Small intestine (tissue), 7 donors: ENCODE measurements at regions not wholly inside any gene's neighbourhood (a gene's known extent, or its start where the extent isn't known, plus 50 kb on each side); places are given as distances from the start of the nearest gene placed in this dataset.

Source experiments
- DNase-seq, 2 donors: peaks; one replicate each; pipeline versions ENCODE4 v3.0.0 to v3.0.0-alpha.2; 2013
- FAIRE-seq: peaks from 2 replicates; lab custom pipeline; 2012; peaks lifted over from hg19 to GRCh38; lab: Jason Lieb, UNC
- H3K27ac ChIP-seq, 3 donors: one replicate each; pipeline ENCODE4 v1.5.1; 2013; ENCODE audit warnings: low read length in 2 of 3, mild to moderate bottlenecking in 2 of 3, control low read depth in 1 of 3, inconsistent platforms in 1 of 3, low read depth in 1 of 3, moderate library complexity in 1 of 3
- H3K27me3 ChIP-seq, 3 donors: one replicate each; pipeline ENCODE4 v1.6.1; 2013; ENCODE audit warnings: low read length in 3 of 3, inconsistent platforms in 1 of 3; ENCODE audit not compliant: control insufficient read depth in 3 of 3, insufficient read depth in 3 of 3
- H3K36me3 ChIP-seq, 3 donors: one replicate each; pipeline ENCODE4 v1.6.1; 2013; ENCODE audit warnings: low read length in 3 of 3, inconsistent platforms in 1 of 3, low read depth in 1 of 3, mild to moderate bottlenecking in 1 of 3, moderate library complexity in 1 of 3; ENCODE audit not compliant: control insufficient read depth in 3 of 3, insufficient read depth in 2 of 3
- H3K4me1 ChIP-seq, 3 donors: one replicate each; pipeline ENCODE4 v1.6.1; 2013; ENCODE audit warnings: low read length in 2 of 3, inconsistent platforms in 1 of 3, low read depth in 1 of 3, mild to moderate bottlenecking in 1 of 3, moderate library complexity in 1 of 3; ENCODE audit not compliant: control insufficient read depth in 3 of 3, insufficient read depth in 2 of 3
- H3K4me3 ChIP-seq, 3 donors: one replicate each; pipeline ENCODE4 v1.5.1; 2013; ENCODE audit warnings: low read length in 3 of 3, control low read depth in 1 of 3, inconsistent platforms in 1 of 3, low read depth in 1 of 3, mild to moderate bottlenecking in 1 of 3, moderate library complexity in 1 of 3
- H3K9me3 ChIP-seq, 2 donors: one replicate each; pipeline ENCODE4 v1.6.1; 2013; ENCODE audit warnings: low read depth in 1 of 2, low read length in 1 of 2; ENCODE audit not compliant: control insufficient read depth in 2 of 2, insufficient read depth in 1 of 2
- WGBS, 3 donors: extraction: QIAGEN DNeasy Blood & Tissue Kit; methylation state at CpG; one replicate each; pipeline ENCODE4 v1.1.7; 2013; 5-methylcytosine and 5-hydroxymethylcytosine counted together
- donor health status: healthy with polysubstance abuse.
- donor health status: control.
- donor health status: control.
- donor health status: Bipolar disorder and iron deficiency.
- donor health status: healthy.

DNA sequence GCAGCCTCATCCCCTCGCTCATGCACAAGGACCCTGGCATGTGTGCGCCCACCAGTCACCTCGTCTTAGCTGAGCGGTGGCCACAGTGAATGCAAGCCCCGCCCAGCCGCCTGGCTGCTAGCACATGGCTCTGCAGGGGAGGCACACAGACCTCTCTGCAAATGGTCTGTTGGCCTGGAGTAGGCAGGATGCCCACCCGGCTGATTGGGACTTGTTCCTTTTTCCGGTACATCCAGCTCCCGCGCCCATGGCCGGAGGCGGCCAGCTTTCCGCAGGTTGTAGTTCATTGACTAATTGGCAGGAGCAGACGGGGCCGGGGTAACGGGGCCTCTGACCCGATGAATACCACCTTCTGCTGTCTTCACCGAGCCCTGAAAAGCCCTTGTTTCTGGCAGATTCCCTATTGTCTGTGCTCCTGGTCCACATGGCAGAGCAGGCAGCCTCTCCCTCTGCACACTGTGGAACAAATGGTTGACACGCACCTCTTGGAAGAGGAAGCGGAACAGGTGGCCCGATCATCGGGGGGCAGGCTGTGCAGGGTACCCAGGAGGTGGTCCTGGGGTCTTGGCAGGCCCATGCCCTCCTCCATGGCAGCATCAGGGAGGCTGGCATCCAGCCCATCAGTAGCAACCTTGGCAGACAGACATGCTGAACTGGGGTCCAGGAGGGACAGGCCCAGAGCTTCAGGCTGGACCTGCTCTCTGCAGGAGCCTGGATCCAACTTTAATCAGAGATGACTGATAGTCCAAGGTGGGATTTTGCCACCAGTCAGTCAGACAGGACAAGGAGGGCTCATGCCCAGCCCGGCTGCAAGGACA is 1512.0 kb downstream of the BRD1 start:
- H3K27me3 ChIP-seq: no peaks in the 10 kb centered on the region
- H3K4me3 ChIP-seq: no peak overlapping the region
- FAIRE-seq: no peak
- no peaks in the 10 kb centered on the region for H3K4me1 ChIP-seq
- H3K27ac ChIP-seq: no peak overlapping the region
- no peak for DNase-seq
- 81 to 86% (median 86%) methylated on average over 23 of the region's 23 CpGs for WGBS, 3 donors
- H3K36me3 ChIP-seq: no peaks in the 10 kb centered on the region
- H3K9me3 ChIP-seq: peaks cover 0 to 1% of the 10 kb centered on the region in 2 donors

DNA sequence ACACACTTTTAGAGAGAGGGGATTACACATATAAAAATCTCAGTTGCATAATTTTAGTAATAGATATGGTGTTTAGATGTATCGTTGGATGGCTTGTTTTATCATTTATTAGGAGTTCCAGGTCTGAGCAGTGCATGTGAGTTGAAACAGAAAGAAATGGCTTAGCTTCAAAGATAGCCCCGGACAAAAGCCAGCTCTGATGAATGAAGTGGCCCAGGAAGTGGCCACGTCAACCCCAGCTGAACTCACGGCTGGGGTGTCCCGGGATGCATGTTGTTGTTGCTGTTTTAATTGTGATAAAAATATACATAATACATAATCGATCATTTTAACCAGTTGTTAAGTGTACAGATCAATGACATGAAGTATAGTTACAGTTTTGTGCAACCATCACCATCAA is 1513.6 kb downstream of the BRD1 start:
- DNase-seq (no peak), FAIRE-seq (no peak)
- Histone ChIP-seq H3K36me3 (no peaks in the 10 kb centered on the region), H3K9me3 (peaks cover 0 to 1% of the 10 kb centered on the region in 2 donors), H3K27me3 (peaks cover 0 to 2% (median 0%) of the 10 kb centered on the region in 3 donors), H3K4me1 (no peaks in the 10 kb centered on the region), H3K27ac (no peak overlapping the region), H3K4me3 (no peak overlapping the region)
- WGBS, 3 donors: 54 to 76% (median 61%) methylated on average over 6 of the region's 6 CpGs

DNA sequence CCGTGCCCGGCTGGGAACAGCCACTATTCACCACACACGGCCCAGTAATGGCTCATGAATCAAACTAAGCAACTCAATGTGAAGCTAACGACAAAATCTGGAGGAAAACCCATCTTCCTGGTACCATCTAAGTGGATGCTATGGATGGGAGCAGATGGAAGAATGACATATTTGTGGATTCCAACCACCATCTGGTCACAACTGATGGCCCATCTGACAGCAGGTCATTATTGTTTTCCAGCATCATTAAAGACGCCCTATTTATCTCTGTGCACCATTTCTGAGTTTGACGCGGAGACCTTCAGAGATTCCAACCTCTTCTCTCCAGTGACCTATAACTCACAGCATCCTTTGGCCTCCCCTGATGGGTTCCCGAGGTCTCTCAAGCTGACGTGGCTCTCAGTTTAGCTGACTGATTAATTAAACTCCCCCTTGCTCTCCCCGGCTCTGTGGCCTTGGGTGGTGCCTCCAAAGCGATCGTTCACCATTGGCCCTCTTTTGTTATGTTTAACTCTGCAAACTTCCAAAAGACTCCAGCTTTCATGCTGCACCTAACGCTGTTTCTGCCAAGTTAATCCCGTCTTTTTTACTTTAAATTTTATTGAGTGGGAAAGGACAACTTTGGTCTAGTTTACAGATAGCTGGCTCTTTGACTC is 1514.4 kb downstream of the BRD1 start:
- no peak for DNase-seq
- no peak for FAIRE-seq
- peaks cover 0 to 2% (median 0%) of the 10 kb centered on the region in 3 donors for H3K27me3 ChIP-seq
- no peaks in the 10 kb centered on the region for H3K36me3 ChIP-seq
- H3K4me3 ChIP-seq: no peak overlapping the region
- 66 to 83% (median 77%) methylated on average over 14 of the region's 14 CpGs for WGBS, 3 donors
- peaks cover 0 to 1% of the 10 kb centered on the region in 2 donors for H3K9me3 ChIP-seq
- H3K27ac ChIP-seq: no peak overlapping the region
- H3K4me1 ChIP-seq: no peaks in the 10 kb centered on the region

DNA sequence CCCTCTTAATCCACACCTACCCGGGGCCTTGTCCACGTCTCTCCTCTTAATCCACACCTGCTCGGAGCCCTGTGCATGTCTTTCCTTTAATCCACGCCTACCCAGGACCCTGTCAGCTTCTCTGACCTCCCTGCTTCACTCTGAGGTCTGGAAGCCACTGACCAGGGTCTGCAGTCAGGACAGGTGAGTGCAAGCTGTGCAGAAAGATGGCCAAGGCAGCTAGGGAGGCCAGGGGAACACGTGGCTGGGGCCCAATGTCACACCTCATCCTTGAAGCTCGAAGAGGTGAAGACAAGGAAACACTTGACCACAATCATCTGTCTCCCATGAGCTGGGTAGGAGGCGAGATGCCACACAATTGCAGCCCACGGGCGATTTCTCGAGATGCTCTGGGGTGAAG is 1516.9 kb downstream of the BRD1 start:
- FAIRE-seq (no peak), DNase-seq (no peak)
- no peaks in the 10 kb centered on the region for H3K36me3 ChIP-seq
- H3K9me3 ChIP-seq: peaks cover 0 to 1% of the 10 kb centered on the region in 2 donors
- H3K27ac ChIP-seq: no peak overlapping the region
- H3K4me1 ChIP-seq: no peaks in the 10 kb centered on the region
- peaks cover 0 to 2% (median 0%) of the 10 kb centered on the region in 3 donors for H3K27me3 ChIP-seq
- H3K4me3 ChIP-seq: no peak overlapping the region
- WGBS, 3 donors: 37 to 57% (median 42%) methylated on average over 10 of the region's 10 CpGs

DNA sequence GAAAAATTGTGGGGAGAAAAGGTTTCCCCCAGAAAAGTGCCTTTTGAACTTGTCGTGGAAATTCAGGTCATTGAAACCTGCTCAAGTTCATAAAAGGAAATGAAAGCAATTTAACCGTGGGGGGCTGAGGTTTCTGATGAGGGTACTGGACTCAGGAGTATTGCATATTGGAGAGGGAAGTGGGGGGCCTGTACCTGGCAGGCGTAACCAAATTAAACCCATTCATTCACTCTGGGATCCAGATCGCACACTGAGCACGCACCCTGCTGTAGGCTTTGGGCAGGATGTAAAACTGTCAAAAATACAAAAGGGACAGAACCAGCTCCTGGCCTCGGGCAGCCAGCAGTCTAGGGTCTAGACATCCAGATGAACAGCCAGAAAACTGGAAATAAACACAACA is 1517.4 kb downstream of the BRD1 start:
- no peak overlapping the region for H3K27ac ChIP-seq
- 62 to 64% (median 63%) methylated on average over 6 of the region's 6 CpGs for WGBS, 3 donors
- H3K4me1 ChIP-seq: no peaks in the 10 kb centered on the region
- H3K27me3 ChIP-seq: peaks cover 0 to 2% (median 0%) of the 10 kb centered on the region in 3 donors
- H3K4me3 ChIP-seq: no peak overlapping the region
- peaks cover 0 to under 1% of the 10 kb centered on the region in 2 donors for H3K9me3 ChIP-seq
- no peaks in the 10 kb centered on the region for H3K36me3 ChIP-seq
- no peak for FAIRE-seq
- no peak for DNase-seq

DNA sequence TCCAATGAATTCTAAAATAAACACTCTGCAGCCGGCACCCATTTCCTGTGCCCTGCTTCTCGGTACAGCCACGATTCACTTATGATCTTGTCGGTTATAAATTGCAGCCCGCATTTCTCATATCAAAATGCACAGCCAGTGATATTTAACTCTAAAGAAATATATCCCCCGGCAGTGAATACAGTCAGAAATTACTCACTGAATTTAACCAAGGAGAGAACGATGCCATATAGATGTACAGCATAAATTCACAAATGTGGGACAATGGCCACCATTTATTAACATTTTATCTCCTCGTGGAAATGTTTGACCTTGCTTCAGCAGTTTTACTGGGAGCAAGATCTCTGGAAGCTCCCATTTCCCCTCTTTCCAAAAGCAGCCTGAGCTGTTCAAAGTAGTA is 1517.8 kb downstream of the BRD1 start:
- H3K27ac ChIP-seq: no peak overlapping the region
- FAIRE-seq: no peak

DNA sequence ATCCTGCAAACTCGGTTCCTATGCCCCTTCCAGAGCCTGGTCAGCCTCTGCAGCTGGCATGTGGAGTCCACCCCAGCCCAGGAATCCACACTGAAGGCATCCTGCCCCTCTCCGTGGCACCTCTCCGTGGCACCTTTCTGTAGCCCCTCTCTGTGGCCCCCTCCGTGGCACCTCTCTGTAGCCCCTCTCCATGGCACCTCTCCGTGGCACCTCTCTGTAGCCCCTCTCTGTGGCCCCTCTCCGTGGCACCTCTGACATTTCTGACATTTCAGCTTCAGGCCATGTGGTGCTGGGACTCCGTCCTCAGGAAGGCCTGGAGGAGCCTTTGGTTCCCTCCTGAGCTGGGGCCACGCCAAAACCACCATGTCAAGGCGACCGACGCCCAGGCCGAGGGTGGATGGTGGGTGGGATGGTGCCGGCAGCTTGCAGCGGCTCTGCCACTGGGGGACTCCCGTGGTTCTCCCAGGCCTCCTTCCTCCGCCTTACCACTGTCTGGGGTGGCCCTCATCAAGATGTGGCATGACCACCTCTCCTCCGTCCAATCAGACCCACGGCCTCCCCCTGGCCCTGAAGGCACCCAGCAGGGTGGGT is 1518.5 kb downstream of the BRD1 start:
- FAIRE-seq: no peak
- no peak for DNase-seq
- 79 to 85% (median 83%) methylated on average over 16 to 18 of the region's 18 CpGs for WGBS, 3 donors

More for the DNA sequence above, 1517.8 kb downstream of the BRD1 start:
- H3K4me3 ChIP-seq: no peak overlapping the region
- no peaks in the 10 kb centered on the region for H3K4me1 ChIP-seq
- no peak for DNase-seq
- 48 to 65% (median 60%) methylated on average over 8 of the region's 8 CpGs for WGBS, 3 donors
- no peaks in the 10 kb centered on the region for H3K9me3 ChIP-seq
- H3K27me3 ChIP-seq: peaks cover 0 to 2% (median 0%) of the 10 kb centered on the region in 3 donors
- no peaks in the 10 kb centered on the region for H3K36me3 ChIP-seq

DNA sequence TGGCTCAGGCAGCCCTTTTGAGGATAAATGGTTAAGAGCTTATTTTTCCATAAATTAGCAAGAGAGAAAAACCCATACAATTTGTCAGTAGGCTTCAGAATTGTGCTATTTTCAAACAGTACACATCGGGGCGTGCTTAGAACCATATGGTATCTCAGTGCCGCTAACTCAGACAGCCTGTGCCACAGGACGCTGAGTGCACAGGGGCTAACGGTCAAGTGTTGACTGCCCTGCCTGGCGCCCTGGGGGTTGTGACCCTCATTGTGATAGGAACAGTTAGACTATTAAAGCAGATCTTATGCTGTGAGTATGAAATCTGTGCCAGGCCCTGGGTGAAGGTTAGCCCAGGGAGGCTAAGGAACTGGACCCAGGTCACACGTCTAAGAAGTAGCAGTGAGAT is 1519.7 kb downstream of the BRD1 start:
- DNase-seq (no peak), FAIRE-seq (no peak)
- no peak overlapping the region for H3K27ac ChIP-seq
- H3K4me1 ChIP-seq: no peaks in the 10 kb centered on the region
- H3K36me3 ChIP-seq: no peaks in the 10 kb centered on the region
- H3K27me3 ChIP-seq: peaks cover 0 to 2% (median 0%) of the 10 kb centered on the region in 3 donors
- 77 to 84% (median 82%) methylated on average over 7 of the region's 7 CpGs for WGBS, 3 donors
- no peak overlapping the region for H3K4me3 ChIP-seq
- H3K9me3 ChIP-seq: no peaks in the 10 kb centered on the region

More for the DNA sequence above, 1518.5 kb downstream of the BRD1 start:
- Histone ChIP-seq H3K4me3 (no peak overlapping the region), H3K4me1 (no peaks in the 10 kb centered on the region), H3K36me3 (no peaks in the 10 kb centered on the region), H3K9me3 (no peaks in the 10 kb centered on the region), H3K27me3 (peaks cover 0 to 2% (median 0%) of the 10 kb centered on the region in 3 donors), H3K27ac (no peak overlapping the region)
